ENCODE measurements at regions not wholly inside any gene's neighbourhood (a gene's known extent, or its start where the extent isn't known, plus 50 kb on each side); places are given as distances from the start of the nearest gene placed in this dataset.

DNA sequence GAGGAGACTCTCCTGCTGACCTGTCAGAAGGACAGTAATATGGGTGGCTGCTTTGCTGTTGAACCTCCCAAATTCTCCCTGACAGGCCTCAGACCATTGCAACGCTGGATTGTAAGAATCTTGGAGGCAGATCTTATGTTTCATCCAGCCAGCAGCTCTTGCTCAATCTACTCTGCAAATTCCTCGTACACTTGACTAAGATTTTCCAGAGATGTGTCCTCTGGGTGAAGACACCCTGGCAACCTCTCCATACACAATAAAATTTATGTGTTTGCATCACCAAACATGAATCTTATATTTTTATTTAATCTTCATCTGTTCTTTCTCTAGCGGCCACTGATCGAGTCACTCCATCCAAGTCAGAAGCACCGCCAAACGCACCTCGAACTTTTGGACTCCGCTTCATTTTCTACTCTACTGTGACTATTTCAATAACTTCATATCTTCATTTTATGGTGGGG lies 623.1 kb downstream of the ACTR3B start:
- TF ChIP-seq, protein P1, sequence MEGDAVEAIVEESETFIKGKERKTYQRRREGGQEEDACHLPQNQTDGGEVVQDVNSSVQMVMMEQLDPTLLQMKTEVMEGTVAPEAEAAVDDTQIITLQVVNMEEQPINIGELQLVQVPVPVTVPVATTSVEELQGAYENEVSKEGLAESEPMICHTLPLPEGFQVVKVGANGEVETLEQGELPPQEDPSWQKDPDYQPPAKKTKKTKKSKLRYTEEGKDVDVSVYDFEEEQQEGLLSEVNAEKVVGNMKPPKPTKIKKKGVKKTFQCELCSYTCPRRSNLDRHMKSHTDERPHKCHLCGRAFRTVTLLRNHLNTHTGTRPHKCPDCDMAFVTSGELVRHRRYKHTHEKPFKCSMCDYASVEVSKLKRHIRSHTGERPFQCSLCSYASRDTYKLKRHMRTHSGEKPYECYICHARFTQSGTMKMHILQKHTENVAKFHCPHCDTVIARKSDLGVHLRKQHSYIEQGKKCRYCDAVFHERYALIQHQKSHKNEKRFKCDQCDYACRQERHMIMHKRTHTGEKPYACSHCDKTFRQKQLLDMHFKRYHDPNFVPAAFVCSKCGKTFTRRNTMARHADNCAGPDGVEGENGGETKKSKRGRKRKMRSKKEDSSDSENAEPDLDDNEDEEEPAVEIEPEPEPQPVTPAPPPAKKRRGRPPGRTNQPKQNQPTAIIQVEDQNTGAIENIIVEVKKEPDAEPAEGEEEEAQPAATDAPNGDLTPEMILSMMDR (conservative IDR thresholded peaks at IDR 0.05; ENCODE audit: low read depth, low read length) = no peak
- no peak overlapping the region for H3K4me3 ChIP-seq (ENCODE audit: low read depth, low read length)
- DNase-seq (ENCODE audit: low read depth) = no peak

DNA sequence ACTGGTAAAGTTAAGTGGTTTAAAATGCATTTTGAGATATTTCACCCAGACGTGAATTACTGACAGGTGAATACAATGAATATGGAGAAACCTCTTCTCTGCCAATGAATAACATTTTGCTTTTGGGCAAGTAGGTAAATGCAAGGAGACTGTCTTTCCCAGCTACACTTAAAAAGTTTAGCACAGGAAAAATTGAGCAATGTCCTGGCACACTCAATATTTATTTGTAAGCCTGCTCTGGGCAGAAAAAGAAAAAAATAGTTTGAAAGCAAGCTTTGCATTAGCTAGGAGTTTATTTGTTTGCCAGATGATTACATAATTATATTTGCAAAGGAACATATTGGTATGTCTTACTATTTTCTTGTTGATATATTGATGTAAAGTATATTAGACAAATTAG lies 624.2 kb downstream of the ACTR3B start:
- TF ChIP-seq, protein P1 (conservative IDR thresholded peaks at IDR 0.05; ENCODE audit: low read depth, low read length) = no peak
- no peak overlapping the region for H3K4me3 ChIP-seq (ENCODE audit: low read depth, low read length)
- no peak for DNase-seq (ENCODE audit: low read depth)

DNA sequence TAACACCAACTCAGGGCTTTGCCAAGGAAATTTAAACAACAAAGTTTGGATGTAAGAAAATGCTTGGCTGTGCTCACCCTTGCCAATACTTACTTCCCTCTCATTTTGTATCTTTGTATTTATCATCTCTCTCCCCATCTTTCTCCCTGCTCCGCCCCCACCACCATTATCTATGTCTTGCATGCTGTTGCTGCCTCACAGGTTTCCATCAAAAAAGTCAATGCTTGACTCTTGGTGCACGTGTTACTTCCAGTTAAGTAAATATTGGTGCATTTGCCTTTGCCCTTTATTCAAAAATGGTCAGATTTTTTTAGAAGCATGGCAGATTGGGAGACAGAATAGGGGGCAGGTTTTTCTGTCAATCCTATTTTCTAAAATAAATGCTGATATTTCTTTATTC lies 626.0 kb downstream of the ACTR3B start:
- TF ChIP-seq, protein P1 (conservative IDR thresholded peaks at IDR 0.05; ENCODE audit: low read depth, low read length) = no peak
- no peak for DNase-seq (ENCODE audit: low read depth)
- H3K4me3 ChIP-seq (ENCODE audit: low read depth, low read length) = no peak overlapping the region

DNA sequence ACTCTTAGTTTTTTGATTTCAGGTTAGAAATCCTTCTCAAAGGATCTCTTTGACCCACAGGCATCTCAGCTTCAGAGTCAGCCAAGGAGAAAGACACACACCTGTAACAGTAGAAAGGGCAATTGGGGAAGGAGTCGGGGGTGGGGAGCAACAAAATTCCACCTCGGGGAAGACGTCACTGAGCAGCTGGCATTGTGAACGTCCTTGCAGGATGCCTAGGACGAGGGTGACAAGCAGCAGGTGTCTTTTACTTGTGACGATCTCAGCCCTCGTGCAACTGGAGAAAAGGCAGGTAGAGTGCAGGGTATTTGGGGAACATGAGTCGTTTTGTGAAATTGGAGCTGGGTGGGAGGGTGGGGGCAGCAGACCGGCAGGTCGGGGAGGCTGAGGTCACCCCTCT lies 627.0 kb downstream of the ACTR3B start:
- no peak for DNase-seq (ENCODE audit: low read depth)
- H3K4me3 ChIP-seq (ENCODE audit: low read depth, low read length) = no peak overlapping the region
- TF ChIP-seq, protein P1 (conservative IDR thresholded peaks at IDR 0.05; ENCODE audit: low read depth, low read length) = no peak

DNA sequence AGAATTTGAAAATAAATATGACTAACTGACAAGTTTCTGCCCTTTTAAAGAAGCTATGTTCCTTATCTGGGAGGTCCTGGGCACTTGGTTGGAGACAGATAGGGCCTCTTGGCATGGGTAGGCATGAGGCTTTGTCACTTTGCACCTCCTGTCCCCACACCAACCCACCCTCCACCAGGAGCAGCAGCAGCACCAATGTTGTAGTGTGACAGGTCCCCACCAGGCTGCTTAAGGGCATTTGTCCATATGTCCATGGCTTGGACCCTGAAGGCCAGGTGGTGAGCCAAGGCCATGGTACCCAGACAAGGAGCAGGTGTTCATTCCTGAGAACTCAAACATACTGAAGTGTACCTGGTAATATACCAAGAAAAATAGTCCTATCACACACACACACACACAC lies 629.1 kb downstream of the ACTR3B start:
- H3K4me3 ChIP-seq (ENCODE audit: low read depth, low read length) = no peak overlapping the region
- TF ChIP-seq, protein P1 (conservative IDR thresholded peaks at IDR 0.05; ENCODE audit: low read depth, low read length) = no peak
- no peak for DNase-seq (ENCODE audit: low read depth)

DNA sequence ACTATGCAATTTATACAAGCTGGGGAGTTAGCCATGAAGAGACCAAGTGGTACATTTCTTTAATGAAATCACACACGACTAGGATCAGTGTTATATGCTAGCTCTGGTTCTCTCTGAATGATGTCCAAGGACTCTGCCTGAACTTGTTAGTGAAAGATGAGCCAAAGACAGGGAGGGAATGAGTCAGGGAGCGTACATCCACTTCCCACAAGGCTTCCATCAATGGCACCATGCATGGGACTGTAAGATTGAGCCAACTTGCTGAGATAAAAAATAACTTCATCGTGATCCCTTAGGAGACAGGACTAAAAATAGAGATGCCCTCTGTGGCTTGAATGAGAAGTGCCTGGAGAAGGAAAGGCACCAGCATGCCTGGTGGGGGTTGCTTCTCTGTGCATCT lies 629.7 kb downstream of the ACTR3B start:
- no peak overlapping the region for H3K4me3 ChIP-seq (ENCODE audit: low read depth, low read length)
- DNase-seq (ENCODE audit: low read depth) = no peak
- TF ChIP-seq, protein P1 (conservative IDR thresholded peaks at IDR 0.05; ENCODE audit: low read depth, low read length) = no peak

DNA sequence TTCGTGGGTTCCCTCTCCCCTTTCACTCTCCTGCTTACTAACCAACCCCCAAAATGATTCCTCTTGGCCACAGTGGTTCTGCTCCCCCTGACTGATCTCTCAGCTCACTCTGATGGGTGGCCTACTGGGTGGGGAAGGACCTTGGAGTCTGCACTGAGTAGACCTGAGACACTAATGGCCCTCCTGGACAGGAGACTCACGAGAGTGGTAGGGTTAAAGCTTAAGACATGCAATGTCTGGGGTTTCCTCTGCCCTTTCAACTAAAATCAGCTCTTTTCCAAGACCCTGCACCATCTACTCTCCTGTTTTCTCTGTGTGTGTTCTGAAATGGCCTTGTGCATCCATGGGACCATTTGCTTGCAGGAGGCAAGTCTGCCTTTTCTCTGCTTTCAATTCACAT lies 631.4 kb downstream of the ACTR3B start:
- H3K4me3 ChIP-seq (ENCODE audit: low read depth, low read length) = no peak overlapping the region
- DNase-seq (ENCODE audit: low read depth) = no peak
- TF ChIP-seq, protein P1 (conservative IDR thresholded peaks at IDR 0.05; ENCODE audit: low read depth, low read length) = no peak
